ENCODE measurements at regions not wholly inside any gene's neighbourhood (a gene's known extent, or its start where the extent isn't known, plus 50 kb on each side); places are given as distances from the start of the nearest gene placed in this dataset.
A peak's percentile ranks its signal among the peaks of the same experiment; 100 is the strongest.

DNA sequence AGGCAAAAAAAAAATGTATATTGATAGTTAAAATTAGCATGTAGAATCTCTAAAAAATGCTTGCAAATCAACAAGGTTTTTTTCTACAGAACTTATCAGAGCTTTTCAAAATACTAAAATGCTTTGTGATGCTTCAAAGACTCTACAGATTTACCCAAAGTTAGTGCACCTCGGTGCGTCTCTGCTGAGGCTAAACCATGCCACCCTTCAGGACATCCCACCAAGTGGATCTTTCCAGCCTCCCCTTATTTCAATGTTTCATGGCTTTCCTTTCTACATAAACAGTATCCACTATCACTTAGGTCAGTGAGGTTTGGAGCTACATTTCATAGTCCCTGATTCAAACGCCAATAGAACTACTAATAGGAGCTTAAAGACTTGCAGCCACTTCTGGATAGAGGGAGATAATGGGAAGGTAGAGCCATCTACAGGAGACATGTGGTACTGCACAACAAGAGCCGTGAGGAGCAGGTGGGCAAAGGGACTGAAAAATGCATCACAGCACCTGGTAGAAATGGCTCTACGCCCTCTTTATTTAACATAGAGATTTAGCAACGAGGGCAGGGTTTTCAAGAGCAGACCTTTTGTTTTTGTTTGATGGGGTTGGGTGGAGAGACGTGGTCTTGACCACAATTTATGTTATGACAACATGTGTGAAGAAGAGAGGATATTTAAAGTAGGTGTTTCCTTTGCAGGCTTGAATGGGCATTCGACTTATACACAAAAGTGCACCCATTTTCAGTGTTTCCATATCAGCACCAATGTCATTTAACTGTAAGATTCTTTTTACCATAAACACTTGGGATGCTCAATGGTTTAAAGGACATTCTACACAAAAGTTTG is 56.1 kb upstream of the SLC35G4 start:
- DNase-seq, result peak in 2 of 5 donors; percentile 13 to 38

DNA sequence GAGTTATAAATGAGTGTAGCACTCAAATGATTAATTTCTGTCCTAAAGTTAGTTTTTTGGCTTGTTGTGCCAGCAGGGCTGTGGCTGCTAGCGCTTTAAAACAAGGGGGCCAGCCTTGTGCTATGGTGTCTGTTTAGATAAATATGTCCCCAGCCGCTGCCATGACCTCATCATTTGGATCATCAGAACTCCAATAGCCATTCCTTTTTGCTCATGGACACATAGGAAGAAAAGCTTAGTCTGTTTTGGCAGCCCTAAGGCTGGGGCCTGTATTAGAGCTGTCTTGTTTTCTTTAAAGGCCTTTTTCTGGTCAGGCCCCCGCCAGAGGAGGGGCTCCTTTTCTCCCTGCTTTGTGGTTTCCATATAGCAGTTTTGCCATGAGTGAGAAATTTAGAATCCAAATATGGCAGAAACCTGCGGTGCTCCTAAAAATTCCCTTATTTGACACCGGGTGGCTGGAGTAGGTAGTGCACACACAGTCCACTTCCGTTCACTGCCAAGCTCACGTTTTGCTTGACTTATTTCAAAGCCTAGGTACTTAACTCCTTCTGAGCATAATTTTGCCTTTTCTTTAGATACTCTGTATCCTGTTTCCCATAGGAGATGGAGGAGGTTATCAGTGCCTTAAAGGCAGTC is 60.4 kb upstream of the SLC35G4 start:
- DNase-seq, result no peak

DNA sequence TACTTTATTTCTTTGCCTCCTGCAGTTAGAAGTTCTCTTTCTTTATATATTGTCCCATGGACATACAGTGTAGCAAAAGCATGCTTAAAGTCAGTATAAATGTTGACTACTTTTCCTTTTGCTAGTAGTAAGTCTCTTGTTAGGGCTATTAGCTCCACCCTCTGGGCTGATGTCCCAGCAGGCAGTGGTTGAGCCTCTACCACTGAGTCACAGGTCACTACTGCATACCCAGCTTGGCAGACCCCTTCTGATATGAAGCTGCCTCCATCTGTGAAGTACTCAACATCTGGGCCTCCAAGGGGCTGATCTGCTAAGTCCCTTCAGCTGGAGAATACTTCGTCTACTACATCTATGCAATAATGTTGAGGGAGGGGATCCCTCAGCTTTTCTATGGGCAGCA is 61.0 kb upstream of the SLC35G4 start:
- no peak for DNase-seq

DNA sequence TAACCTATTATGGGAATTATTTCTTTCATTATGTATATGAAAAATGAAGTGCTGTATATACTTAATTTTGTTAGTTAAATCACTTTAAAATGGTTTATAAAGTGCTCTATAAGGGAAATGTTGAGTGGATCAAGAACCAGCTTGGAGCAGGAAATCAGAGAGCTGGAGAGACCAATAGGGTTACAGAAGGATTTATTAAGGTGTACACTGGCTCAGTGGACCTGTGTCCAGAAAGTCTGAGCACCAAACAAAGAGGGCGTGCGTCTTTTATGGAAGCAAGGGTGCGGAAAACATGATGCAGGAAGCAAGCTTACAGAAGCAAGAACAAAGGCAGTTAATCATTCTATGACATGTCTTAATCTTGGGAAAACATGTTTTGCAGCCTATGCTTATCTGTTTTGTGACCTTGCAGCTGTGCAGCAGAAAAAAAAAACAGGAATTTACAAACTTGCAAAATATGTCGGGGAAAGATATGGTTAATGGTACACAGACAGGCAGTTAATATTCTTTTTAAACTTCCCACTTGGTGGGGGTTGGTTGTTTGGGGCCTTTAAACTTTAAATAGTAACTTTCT is 65.2 kb upstream of the SLC35G4 start:
- DNase-seq, result no peak

DNA sequence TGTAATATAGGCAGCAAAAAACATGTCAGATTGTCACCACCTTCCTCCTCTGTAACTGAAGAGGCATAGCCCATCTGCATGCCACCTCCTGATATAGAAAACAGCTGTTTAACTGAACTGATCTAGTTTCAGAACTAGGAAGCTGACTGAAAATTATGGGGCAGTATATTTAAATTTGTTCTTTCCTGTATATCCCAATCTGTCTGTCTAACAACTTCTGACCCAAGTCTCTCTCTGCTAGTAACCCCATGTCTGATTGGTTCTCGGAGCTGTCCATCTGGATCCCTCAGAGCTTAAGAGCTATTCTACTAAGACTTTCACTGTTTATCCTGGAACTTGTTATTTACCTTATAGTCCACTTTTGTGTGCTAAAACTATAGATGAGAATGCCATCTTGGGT is 68.2 kb upstream of the SLC35G4 start:
- DNase-seq, result no peak

DNA sequence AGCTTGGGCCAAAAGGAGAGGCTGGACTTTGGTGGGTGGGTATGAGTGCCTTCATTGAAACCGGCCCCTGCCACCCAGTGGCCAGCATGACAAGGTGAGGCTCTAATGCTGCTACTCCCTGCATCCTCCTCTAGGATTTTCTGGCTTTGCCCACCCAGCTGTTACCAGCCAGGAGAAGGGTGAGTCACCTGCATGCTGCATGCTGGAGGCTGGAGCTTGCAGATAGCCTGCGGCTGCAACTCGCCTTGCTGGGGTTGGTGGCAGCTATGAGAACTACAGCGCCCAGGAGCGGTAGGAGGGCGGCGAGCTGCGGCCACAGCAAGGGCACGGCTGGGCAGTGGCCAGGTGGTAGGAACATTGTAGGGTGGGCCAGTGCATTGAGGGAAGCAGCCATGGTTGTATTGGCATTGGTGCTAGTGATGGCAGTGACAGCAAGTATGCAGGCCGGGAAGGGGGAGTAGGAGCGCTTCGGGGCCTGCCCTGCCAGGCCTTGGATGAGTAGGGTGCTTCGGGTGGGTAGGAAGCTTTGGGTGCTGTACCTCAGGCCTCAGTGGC is 75.4 kb upstream of the SLC35G4 start:
- no peak for DNase-seq

DNA sequence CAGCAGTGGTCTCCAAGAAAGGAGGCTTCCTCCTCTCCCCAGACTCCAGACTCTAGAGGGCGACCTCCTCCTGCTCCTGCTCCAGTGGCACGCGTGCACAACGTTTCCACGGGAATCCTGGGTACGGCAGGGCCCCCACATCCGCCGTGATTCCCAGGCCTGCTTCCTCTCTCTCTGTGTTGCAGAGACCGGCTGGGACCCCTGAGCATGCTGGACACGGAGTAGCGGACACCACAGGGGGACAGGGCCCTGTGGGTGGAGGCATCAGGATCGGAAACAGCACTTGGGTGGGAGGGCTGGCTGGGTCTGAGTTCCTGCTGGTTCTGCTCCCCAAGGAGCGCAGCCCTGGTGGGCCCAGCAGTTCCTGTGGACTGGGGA is 75.9 kb upstream of the SLC35G4 start:
- no peak for DNase-seq

DNA sequence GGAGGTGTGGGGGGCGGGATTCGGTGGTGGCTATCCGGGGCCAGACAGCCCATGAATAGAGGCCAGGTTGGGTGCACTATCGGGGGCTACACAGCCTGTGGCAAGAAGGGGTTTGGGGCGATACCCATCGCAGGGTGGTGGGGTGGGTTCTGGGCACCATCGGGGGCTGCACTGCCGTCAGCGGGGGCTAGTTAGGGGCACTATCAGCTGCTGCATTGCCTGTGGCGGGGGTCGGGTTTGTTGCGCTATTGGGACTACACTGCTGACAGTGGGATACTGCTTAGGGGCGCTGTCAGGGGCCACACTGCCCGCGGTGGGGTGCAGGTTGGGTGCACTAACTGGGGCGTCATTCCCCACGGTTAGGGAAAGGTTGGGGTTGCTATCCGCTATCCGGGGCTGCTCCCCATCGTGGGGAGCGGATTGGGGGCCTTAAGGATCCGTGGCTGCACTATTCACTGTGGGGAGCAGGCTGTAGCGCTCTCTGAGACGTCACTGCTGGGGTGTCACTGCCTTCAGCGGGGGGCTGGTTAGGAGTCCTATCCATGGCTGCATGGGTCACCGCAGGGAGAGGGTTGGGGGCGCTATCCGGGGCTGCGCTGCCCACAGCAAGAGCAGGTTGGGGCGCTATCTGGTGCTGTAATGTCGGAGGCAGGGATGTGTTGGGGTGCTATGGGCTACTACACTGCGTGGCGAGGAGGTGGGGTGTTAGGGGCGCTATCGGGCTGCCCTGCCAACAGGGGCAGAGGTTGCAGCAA is 76.5 kb upstream of the SLC35G4 start:
- DNase-seq, result no peak

DNA sequence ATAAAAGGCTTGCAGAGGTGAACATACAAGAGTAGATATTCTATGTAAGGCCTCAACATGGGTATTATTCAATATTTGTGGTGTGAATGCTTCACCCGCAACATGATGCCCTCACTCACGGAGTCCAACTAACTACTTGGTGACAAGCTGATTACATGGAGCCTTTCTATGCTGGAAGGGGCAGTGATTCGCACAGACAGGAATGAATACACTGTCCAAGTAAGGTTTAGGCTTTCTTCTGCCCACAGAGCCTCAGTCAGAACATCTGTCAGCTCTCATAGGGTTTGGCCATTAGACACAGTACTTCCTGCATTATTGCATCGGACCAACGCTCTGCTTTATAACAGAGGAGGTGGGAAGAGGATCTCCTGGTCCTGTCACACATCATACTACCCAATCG is 80.3 kb upstream of the SLC35G4 start:
- no peak for DNase-seq

DNA sequence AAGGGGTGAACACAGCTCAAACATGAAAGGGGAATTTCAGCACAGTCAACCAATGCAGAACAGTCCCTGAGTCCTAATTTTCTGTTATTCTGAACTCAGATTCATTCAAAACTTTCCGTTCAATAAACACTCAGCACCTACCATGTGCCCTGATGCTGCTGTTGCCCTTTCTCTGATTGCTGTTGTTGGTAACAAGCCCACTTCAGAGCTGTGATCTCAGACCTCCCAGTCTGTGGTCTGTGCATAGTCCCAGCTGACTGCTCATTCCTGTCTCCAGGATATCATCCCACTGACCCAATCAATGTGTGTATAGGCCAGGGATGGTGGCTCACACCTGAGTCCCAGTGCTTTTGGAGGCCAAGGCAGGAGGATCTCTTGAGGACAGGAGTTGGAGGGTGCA is 82.7 kb upstream of the SLC35G4 start:
- DNase-seq, result no peak

DNA sequence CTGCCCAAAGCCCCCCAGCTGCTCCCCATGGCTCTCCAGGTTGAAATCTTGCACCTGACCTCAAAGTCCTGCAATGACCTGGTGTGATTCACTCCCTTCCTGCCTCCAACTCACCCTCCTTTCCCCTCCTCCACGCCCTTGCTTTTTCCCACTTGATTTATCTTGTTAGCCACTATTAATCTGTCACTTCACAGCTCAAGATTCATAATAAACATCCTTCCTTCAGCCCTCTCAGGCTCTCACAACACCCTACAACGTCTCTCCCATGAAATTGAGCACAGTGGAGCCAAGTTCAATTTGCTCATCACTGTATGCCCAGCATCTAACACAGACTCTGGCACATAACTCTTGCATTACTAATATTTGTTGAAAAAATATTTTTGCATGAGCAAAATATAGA is 85.6 kb upstream of the SLC35G4 start:
- DNase-seq, result no peak

DNA sequence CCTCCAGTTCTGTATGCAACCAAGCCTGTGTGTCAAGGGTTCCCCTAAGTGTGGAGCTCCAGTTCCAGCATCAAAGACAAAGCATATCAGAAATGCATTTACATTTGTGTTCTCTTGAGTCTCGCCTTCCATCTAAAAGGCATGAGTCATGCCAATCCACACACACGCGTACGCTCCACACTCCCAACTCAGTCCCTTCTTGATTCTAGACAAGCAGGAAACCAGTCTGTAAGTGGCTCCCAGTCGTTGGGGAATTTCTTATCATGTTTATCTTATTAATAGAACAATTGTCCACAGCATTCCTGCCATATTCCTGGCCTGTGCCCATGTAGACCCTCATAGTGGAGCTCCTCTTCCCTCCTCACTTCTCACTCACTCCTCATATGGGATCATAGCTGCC is 86.4 kb upstream of the SLC35G4 start:
- DNase-seq, result no peak

DNA sequence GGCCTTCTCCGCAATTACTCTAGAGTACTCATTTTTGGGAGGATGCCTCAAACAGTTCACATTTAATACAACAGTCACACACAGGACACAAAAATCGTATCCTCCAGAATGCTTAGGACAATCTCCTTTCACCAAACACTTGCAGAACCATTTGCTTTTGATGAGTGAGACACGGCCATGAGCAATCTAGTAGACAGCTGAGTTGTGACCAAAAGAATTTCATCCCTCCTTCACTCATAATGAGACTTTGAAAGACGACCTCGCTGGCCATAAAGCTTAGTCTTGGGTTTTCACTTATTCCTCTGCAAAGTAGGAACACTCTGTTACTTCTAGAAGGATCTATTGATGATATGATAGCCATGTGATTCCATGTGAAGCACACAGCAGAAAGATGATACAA is 87.5 kb upstream of the SLC35G4 start:
- no peak for DNase-seq

DNA sequence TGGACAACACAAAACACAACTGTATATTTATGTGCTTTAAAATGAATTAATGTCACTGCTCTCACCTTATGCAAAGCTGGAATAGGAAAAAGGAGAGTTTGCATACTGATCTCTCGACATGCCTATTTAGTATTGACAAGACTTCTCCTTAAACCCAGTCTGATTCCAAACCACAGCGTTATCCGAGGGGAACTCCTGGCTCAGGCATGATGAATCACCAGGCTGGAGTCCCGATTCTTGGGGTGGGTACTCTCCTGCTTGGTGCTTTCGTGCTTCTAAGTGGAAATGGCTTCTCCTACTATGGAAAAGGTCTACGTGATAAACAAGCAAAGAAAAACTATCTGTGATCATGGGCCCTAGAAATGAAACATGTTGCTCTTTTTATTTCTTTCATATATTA is 88.9 kb upstream of the SLC35G4 start:
- no peak for DNase-seq

DNA sequence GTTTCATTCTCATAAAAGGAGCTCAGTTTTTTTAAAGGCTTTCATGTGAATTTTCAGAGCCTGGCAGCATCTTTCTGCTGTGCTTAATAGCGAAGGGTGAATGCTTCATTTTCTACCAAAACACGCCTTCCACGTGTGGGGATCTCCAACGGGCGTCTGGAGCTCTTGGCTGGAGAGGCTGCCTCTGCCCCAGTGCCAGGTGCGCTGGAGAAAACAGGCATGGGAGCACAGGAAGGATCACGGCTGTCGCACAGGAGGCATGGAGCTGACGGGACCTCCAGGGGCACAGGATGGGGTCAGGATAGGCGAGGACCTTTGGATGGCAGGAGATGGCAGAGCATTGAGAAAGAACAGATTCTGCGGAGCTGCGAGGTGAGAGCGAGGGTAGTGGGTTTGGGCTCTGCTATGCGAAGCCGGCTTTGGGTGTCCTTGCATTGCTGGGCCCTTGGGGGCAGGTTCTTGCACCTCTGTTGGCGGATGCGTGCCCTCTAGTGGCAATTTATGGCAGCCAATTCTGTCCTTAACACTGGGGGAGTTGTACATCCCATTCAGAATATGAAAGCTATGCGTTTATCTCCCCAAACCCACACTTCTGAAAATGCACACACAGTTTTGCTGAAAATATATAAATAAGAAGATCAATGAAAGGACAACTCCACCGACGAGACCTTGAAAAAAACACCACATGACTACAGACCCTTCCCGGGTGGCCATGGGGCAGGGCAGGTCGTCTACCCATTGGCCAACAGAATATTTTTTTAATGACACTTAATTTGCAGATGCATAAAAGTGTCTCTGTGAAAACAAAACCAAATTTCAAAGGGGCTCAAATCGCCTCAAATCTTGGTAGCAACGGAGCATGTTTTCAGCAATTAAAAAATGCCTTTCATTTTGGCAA is 90.4 kb upstream of the SLC35G4 start:
- peak in 1 of 5 donors; percentile 33 for DNase-seq

DNA sequence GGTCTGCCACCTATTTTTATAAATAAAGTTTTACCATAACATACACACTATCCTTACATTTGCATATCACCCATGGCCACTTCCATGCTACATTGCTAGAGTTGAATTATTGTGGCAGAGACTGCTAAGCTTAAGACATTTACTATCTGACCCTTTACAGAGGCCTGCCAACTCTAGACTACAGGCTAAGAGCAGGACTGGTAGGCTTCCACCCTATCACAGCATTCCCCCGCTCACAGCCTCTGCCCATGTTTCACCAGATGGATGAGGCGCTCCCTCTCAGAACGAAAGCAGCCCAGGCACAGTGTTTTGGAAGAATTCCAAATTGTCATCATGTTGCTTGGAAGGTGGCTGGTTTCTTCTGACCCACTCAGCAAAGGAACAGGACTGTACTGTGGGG is 91.7 kb upstream of the SLC35G4 start:
- no peak for DNase-seq

DNA sequence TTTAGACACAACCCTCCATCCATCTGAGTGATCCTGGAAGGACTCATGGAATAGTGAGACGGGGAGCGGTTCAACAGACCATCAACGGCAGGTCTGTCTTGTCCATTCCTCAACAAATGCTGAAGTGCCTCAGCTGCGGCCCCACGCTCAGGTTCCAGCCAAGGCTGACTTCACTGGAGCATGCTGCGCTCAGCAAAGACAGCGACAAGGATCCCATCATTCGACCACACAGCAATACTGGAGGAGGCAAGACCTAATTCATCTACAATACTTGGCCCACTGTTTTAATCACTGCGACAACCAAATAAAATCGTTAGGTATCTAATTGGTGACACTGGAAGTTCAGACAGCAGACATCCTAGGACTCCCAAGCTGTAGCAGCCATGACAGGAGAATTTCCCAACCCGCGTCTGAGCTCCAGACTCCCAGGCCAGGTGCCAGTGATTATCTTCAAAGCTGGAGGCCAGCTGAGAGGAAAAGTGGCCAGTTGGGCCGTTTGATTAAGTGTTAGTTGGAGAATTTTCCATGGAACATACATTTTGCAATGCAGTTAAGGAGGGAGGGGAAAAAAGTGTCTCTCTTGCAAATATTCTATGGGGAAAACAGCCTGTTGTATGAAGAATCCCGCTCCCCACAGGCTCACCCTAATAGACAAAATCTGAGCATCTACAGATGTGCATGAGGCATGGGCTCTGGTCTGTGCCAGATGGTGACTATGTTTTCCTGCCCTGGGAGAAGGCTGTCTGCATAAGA is 92.5 kb upstream of the SLC35G4 start:
- DNase-seq, result no peak

DNA sequence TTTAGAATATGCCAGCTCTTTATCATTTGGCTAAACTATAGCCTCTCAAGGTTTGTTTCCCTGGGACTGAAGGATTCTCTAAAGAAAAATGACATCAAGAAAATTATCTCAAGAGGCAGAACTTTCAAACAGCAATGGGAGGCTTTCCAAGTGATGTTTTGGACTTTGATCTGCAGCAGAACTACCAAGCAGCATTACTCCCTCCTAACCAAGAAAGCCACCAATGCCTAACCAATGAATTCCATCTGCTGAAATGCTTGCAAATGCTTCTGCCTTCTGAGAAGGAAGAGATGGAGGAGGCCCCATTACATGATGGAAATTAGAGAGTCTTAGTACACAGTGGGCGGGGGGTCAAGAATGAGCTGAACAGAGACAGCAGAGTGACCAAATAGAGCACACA is 95.1 kb upstream of the SLC35G4 start:
- DNase-seq, result no peak

DNA sequence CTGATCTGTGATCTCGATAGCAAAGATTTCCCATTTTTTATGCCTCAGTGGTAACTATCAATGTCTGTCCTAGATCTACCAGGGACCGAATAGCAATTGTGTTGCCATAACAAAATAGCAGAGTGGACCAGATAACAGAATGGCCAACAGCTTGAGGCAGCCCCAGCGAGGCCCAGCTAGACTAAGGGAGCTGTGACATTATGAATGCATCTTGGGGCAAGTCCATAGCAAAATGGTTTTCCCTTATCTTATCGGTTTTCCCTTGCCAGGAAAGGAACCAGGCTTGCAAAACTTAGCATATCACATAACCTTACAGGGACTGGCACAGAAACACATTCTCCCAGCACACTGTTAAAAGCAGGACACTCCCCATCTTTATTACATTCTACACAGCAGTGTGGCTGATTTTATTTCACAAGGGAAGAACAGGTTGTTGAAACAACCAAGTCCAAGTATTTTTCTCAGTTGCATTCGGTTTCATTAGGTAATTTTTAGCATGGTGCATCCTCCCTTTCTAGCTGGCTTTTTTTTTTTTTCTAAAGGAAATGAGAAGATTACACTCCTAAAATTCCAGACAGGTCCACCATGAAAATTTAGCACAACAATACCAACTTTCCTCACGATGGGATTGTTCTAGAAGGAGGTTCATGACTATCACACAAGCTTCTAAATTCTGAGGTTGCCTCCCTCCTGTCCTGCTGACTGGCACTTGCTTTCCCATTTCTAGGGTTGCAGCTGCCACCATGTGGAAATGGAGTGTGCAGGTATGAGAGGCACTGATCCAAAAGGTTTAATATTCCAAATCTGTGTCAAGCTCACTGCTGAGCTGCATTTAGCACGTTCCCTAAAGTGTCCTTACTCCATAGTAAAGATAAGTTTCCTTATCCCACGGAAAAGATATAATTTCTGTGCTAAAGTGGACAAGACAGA is 97.0 kb upstream of the SLC35G4 start:
- no peak for DNase-seq

DNA sequence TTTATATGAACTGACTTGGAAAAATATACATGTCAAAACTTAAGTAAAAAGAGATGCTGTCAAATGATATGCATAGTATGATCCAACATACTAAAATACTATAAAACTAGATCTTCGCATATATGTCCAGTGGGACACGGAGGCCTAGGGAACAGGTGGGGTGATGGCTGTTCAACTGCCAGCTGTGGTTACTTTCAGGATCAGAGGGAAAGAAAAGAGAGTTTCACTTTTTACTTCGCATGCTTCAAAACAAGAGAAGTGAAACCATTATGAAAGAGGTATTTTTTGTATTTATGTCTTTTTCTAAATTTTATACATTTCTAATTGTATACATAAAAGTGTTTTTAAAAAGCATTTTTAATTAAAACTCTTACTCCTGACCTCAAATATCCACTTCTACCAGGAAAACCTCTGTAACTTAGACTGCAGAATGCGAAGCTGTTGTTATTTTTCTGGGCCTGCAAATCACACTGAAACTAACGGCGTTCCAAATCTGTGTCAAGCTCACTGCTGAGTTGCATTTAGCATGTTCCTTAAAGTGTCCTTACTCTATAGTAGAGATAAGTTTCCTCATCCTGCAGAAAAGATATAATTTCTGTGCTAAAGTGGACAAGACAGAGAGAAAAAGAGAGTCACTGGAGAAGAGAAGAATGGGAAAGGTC is 97.8 kb upstream of the SLC35G4 start:
- DNase-seq, result no peak
